ENCODE measurements at regions not wholly inside any gene's neighbourhood (a gene's known extent, or its start where the extent isn't known, plus 50 kb on each side); places are given as distances from the start of the nearest gene placed in this dataset.

- TF ChIP-seq CTCF (IDR thresholded peaks at IDR 0.05) (no peak), POLR2A (IDR thresholded peaks at IDR 0.05) (no peak)
Observed at GRCh38 chr12:29991924-29992323, 208.2 kb upstream of the TMTC1 start.
